ENCODE measurements at regions not wholly inside any gene's neighbourhood (a gene's known extent, or its start where the extent isn't known, plus 50 kb on each side); places are given as distances from the start of the nearest gene placed in this dataset.

DNA sequence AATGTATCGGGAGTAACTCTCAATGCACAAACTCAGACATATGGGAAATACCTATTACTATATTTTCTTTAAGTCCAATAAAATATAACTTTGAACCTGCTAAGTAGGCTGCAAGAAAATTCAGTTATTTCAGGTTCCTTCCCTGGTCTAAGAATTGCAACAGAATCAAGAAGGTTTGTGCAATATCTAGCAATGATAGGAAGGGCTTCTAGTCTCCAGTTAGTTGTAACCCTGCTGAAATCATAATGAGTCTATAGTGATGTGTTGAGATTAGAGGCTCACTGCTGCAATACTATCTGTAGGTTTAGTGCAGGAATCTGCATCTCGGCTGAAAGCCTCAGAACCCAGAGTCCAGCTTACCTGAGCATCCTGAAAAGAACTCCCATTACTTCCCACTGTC is 110.5 kb downstream of the PMP22 start:
- Histone ChIP-seq H2AFZ (no peak overlapping the region), H3K4me2 (no peak overlapping the region), H4K20me1 (ENCODE audit: insufficient read depth, poor library complexity, severe bottlenecking) (no peaks in the 10 kb centered on the region), H3K4me3 (no peak overlapping the region), H3K36me3 (replicated peaks; ENCODE audit: insufficient read depth, low read depth) (no peaks in the 10 kb centered on the region), H3K27me3 (peaks cover 3% of the 10 kb centered on the region), H3K4me1 (ENCODE audit: insufficient read depth) (no peaks in the 10 kb centered on the region), H3K27ac (no peak overlapping the region), H3K9me3 (ENCODE audit: low read depth) (no peaks in the 10 kb centered on the region), H3K9me2 (replicated peaks; ENCODE audit: insufficient read depth) (no peaks in the 10 kb centered on the region), H3K79me2 (no peaks in the 10 kb centered on the region)
- WGBS (ENCODE audit: low lambda C conversion rate, missing lambda C conversion rate), result 70% methylated on average over 2 of the region's 2 CpGs
- no peak for DNase-seq (ENCODE audit: low spot score)
- TF ChIP-seq EZH2 (IDR thresholded peaks at IDR 0.05; ENCODE audit: borderline replicate concordance) (no peak), EZH2phosphoT487 (IDR thresholded peaks at IDR 0.05; ENCODE audit: low read depth, severe bottlenecking, unreplicated experiment) (no peak)
- TF ChIP-seq, protein P1, sequence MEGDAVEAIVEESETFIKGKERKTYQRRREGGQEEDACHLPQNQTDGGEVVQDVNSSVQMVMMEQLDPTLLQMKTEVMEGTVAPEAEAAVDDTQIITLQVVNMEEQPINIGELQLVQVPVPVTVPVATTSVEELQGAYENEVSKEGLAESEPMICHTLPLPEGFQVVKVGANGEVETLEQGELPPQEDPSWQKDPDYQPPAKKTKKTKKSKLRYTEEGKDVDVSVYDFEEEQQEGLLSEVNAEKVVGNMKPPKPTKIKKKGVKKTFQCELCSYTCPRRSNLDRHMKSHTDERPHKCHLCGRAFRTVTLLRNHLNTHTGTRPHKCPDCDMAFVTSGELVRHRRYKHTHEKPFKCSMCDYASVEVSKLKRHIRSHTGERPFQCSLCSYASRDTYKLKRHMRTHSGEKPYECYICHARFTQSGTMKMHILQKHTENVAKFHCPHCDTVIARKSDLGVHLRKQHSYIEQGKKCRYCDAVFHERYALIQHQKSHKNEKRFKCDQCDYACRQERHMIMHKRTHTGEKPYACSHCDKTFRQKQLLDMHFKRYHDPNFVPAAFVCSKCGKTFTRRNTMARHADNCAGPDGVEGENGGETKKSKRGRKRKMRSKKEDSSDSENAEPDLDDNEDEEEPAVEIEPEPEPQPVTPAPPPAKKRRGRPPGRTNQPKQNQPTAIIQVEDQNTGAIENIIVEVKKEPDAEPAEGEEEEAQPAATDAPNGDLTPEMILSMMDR (IDR thresholded peaks at IDR 0.05; ENCODE audit: poor library complexity), result no peak

DNA sequence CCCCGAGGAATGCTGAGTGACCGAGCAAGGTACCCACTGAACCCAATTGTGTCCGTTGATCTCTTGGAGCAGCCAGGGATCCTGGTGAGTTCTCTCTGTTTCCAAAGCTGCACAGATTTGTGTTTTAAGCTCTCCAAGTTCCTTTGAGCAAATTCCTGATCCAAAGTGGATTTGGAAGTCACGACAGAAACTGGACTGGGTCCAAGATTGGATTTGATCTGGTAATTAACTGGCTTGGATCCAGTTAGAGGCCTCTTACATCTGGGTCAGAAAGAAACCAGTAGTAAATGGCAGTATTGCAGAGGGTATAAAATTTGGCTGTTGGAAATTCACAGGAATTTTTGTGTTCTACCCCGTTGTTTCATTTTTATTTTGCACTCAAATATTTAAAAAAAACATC is 119.5 kb downstream of the PMP22 start:
- H3K36me3 ChIP-seq (replicated peaks; ENCODE audit: insufficient read depth, low read depth), result no peaks in the 10 kb centered on the region
- no peaks in the 10 kb centered on the region for H4K20me1 ChIP-seq (ENCODE audit: insufficient read depth, poor library complexity, severe bottlenecking)
- H3K4me1 ChIP-seq (ENCODE audit: insufficient read depth), result no peaks in the 10 kb centered on the region
- 78% methylated on average over 5 of the region's 5 CpGs for WGBS (ENCODE audit: low lambda C conversion rate, missing lambda C conversion rate)
- H3K4me3 ChIP-seq, result no peak overlapping the region
- H3K9me3 ChIP-seq (ENCODE audit: low read depth), result no peaks in the 10 kb centered on the region
- H2AFZ ChIP-seq, result no peak overlapping the region
- no peak overlapping the region for H3K27ac ChIP-seq
- H3K4me2 ChIP-seq, result no peak overlapping the region
- no peaks in the 10 kb centered on the region for H3K79me2 ChIP-seq
- DNase-seq (ENCODE audit: low spot score), result no peak
- H3K27me3 ChIP-seq, result no peaks in the 10 kb centered on the region
- TF ChIP-seq EZH2 (IDR thresholded peaks at IDR 0.05; ENCODE audit: borderline replicate concordance) (no peak), EZH2phosphoT487 (IDR thresholded peaks at IDR 0.05; ENCODE audit: low read depth, severe bottlenecking, unreplicated experiment) (no peak)
- TF ChIP-seq, protein P1 (IDR thresholded peaks at IDR 0.05; ENCODE audit: poor library complexity), result no peak
- no peaks in the 10 kb centered on the region for H3K9me2 ChIP-seq (replicated peaks; ENCODE audit: insufficient read depth)

DNA sequence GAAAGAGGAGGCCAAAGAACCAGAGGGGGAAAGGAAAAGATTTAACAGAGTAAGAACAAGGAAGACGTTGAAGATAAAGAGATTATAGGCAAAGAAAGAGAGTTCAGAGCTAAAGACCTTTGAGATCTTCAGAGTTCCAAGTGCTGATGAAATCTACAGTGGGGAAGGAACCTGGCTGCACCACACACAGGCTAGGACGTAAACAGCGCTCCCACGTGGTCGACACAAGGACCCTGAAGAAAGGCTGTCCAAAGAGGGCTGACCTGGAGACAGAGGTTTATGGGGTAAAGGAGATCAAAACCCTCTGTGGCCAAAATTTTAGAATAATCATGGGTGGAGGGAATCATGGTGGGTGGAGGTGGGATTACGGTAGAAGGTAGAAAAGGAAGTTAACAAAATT is 121.6 kb downstream of the PMP22 start:
- H3K4me1 ChIP-seq (ENCODE audit: insufficient read depth), result no peaks in the 10 kb centered on the region
- no peaks in the 10 kb centered on the region for H3K79me2 ChIP-seq
- H2AFZ ChIP-seq, result no peak overlapping the region
- TF ChIP-seq EZH2phosphoT487 (IDR thresholded peaks at IDR 0.05; ENCODE audit: low read depth, severe bottlenecking, unreplicated experiment), result no peak
- TF ChIP-seq EZH2 (IDR thresholded peaks at IDR 0.05; ENCODE audit: borderline replicate concordance), result no peak
- TF ChIP-seq, protein P1 (IDR thresholded peaks at IDR 0.05; ENCODE audit: poor library complexity), result no peak
- H3K27ac ChIP-seq, result no peak overlapping the region
- H3K27me3 ChIP-seq, result no peaks in the 10 kb centered on the region
- no peak overlapping the region for H3K4me3 ChIP-seq
- H3K4me2 ChIP-seq, result no peak overlapping the region
- H3K36me3 ChIP-seq (replicated peaks; ENCODE audit: insufficient read depth, low read depth), result no peaks in the 10 kb centered on the region
- no peaks in the 10 kb centered on the region for H3K9me3 ChIP-seq (ENCODE audit: low read depth)
- 71% methylated on average over 6 of the region's 6 CpGs for WGBS (ENCODE audit: low lambda C conversion rate, missing lambda C conversion rate)
- DNase-seq (ENCODE audit: low spot score), result no peak
- H3K9me2 ChIP-seq (replicated peaks; ENCODE audit: insufficient read depth), result no peaks in the 10 kb centered on the region
- no peaks in the 10 kb centered on the region for H4K20me1 ChIP-seq (ENCODE audit: insufficient read depth, poor library complexity, severe bottlenecking)

DNA sequence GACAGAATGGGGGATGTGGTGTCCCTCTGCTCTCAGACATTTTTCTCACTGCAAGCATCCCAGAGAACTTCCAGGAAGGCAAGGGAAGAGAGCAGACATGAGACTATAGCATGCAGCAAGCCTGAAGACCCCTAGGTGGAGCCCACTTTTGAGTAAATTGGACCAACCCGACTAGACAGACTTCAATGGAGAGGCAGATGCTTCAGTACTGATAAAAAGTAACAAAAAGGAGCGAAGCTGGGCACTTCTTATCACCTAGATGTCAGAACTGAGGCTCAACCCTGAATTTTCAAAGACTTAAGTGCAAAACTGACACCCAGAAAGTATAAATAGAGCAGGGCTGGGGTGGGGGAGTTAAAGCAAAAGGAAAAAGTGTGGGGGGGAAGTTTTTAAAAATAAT is 130.8 kb downstream of the PMP22 start:
- Histone ChIP-seq H3K27me3 (no peaks in the 10 kb centered on the region), H3K36me3 (replicated peaks; ENCODE audit: insufficient read depth, low read depth) (no peaks in the 10 kb centered on the region), H3K9me2 (replicated peaks; ENCODE audit: insufficient read depth) (no peaks in the 10 kb centered on the region), H3K79me2 (no peaks in the 10 kb centered on the region), H3K4me3 (no peak overlapping the region), H3K4me2 (no peak overlapping the region), H3K4me1 (ENCODE audit: insufficient read depth) (no peaks in the 10 kb centered on the region), H3K27ac (no peak overlapping the region), H4K20me1 (ENCODE audit: insufficient read depth, poor library complexity, severe bottlenecking) (no peaks in the 10 kb centered on the region), H3K9me3 (ENCODE audit: low read depth) (no peaks in the 10 kb centered on the region), H2AFZ (no peak overlapping the region)
- WGBS (ENCODE audit: low lambda C conversion rate, missing lambda C conversion rate), result 62% methylated on average over 2 of the region's 2 CpGs
- TF ChIP-seq, protein P1 (IDR thresholded peaks at IDR 0.05; ENCODE audit: poor library complexity), result no peak
- no peak for TF ChIP-seq EZH2 (IDR thresholded peaks at IDR 0.05; ENCODE audit: borderline replicate concordance)
- TF ChIP-seq EZH2phosphoT487 (IDR thresholded peaks at IDR 0.05; ENCODE audit: low read depth, severe bottlenecking, unreplicated experiment), result no peak
- DNase-seq (ENCODE audit: low spot score), result no peak

Measured in hepatocyte (in vitro differentiated cells).